GM12865 (cell line): ENCODE measurements at regions not wholly inside any gene's neighbourhood (a gene's known extent, or its start where the extent isn't known, plus 50 kb on each side); places are given as distances from the start of the nearest gene placed in this dataset.

Experiments used
- DNase-seq: peaks from one replicate; pipeline ENCODE4 v3.0.0; 2010; ENCODE audit warnings: low read depth
- H3K4me3 ChIP-seq: 2 replicates; pipeline ENCODE4 v1.5.1; 2011; ENCODE audit warnings: mild to moderate bottlenecking, low read depth, low read length, control low read depth
- CTCF ChIP-seq: IDR thresholded peaks from 2 replicates; pipeline ENCODE4 v1.5.1; 2011; ENCODE audit warnings: low read length, control low read depth, low read depth, inconsistent platforms; ENCODE audit not compliant: insufficient read depth; ENCODE audit errors: missing control alignments

GRCh38 chr17:431494-431893 is 78.9 kb upstream of the RPH3AL start:
- no peak for TF ChIP-seq CTCF
- no peak for DNase-seq
- H3K4me3 ChIP-seq: no peak overlapping the region

GRCh38 chr17:429589-429988 is 77.0 kb upstream of the RPH3AL start:
- no peak for DNase-seq
- no peak overlapping the region for H3K4me3 ChIP-seq
- TF ChIP-seq CTCF: no peak

DNA sequence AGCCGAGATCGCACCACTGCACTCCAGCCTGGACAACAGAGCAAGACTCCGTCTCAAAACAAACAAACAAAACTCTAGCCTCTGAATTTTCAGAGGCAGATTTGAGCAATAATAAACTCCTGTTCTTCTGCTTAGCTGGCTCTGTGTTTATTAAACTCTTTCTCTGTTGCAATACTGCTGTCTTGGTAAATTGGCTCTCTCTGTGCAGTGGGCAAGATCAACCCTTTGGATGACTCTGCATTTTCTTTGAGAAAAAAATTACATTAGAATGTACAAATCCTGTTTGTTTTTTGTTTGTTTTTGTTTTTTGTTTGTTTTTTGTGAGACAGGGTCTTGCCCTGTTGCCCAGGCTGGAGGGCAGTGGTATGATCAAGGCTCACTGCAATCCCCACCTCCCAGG is 75.8 kb upstream of the RPH3AL start:
- no peak for TF ChIP-seq CTCF
- no peak overlapping the region for H3K4me3 ChIP-seq
- DNase-seq: no peak

DNA sequence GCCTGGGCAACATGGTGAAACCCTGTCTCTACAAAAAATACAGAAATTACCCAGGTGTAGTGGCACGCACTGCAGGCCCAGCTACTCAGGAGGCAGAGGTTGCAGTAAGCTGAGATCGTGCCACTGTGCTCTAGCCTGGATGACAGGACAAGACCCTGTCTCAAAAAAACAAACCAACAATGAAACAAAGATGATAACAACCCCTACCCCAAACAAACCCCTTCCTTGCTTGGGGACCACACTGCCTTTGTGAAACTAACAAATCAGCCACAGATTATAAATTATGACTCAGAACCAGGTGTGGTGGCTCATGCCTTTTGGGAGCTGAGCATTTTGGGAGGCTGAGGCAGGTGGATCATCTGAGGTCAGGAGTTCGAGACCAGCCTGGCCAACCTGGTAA is 75.3 kb upstream of the RPH3AL start:
- no peak for TF ChIP-seq CTCF
- DNase-seq: no peak
- H3K4me3 ChIP-seq: no peak overlapping the region

GRCh38 chr17:427327-427726 is 74.7 kb upstream of the RPH3AL start:
- H3K4me3 ChIP-seq: no peak overlapping the region

GRCh38 chr17:422196-422930 is 69.8 kb upstream of the RPH3AL start:
- no peak for DNase-seq
- H3K4me3 ChIP-seq: no peak overlapping the region
- TF ChIP-seq CTCF: no peak

More at GRCh38 chr17:427327-427726, 74.7 kb upstream of the RPH3AL start:
- no peak for DNase-seq
- no peak for TF ChIP-seq CTCF
